KBM-7 (cell line): ENCODE measurements at regions not wholly inside any gene's neighbourhood (a gene's known extent, or its start where the extent isn't known, plus 50 kb on each side); places are given as distances from the start of the nearest gene placed in this dataset.
A peak's percentile ranks its signal among the peaks of the same experiment; 100 is the strongest.

Experiments
- DNase-seq: peaks from one replicate; pipeline ENCODE4 v3.0.0-alpha.2; 2015
- in situ Hi-C: fragments of 300-500 bp; cut with MboI; formaldehyde crosslinking; loops from 2 replicates; pipeline ENCODE4 v1.14.3; 2020; ENCODE audit warnings: low sequenced_read_pairs, low pct_unique_long_range_greater_than_20kb, mixed read lengths

GRCh38 chrX:110427076-110427475 lies 68.4 kb downstream of the RTL9 start:
- in situ Hi-C loops, result no loop called here

GRCh38 chrX:110428144-110428543 lies 69.5 kb downstream of the RTL9 start:
- no peak for DNase-seq
- in situ Hi-C loops, result no loop called here

More at GRCh38 chrX:110427076-110427475, 68.4 kb downstream of the RTL9 start:
- no peak for DNase-seq

- in situ Hi-C loops, result no loop called here
- DNase-seq, result no peak
Observed at GRCh38 chrX:110430293-110431076, 71.8 kb downstream of the RTL9 start.

- in situ Hi-C loops, result no loop called here
- DNase-seq, result no peak
Observed at GRCh38 chrX:110432091-110432905, 73.7 kb downstream of the RTL9 start.

GRCh38 chrX:110432906-110433215 lies 74.2 kb downstream of the RTL9 start:
- in situ Hi-C loops, result no loop called here
- DNase-seq, result no peak

- in situ Hi-C loops, result no loop called here
- DNase-seq, result no peak
Observed at GRCh38 chrX:110435196-110435595, 76.5 kb downstream of the RTL9 start.

- in situ Hi-C loops, result no loop called here
- DNase-seq, result no peak
Observed at GRCh38 chrX:110436523-110436922, 77.9 kb downstream of the RTL9 start.

- in situ Hi-C loops, result no loop called here
- no peak for DNase-seq
Observed at GRCh38 chrX:110437686-110438085, 79.0 kb downstream of the RTL9 start.

- in situ Hi-C loops, result no loop called here
- no peak for DNase-seq
Observed at GRCh38 chrX:110440016-110440805, 81.6 kb downstream of the RTL9 start.

- DNase-seq, result peak; percentile 58
- in situ Hi-C loops, result no loop called here
Observed at GRCh38 chrX:110442635-110443034, 84.0 kb downstream of the RTL9 start.

- DNase-seq, result no peak
- in situ Hi-C loops, result no loop called here
Observed at GRCh38 chrX:110444996-110445395, 86.3 kb downstream of the RTL9 start.

- in situ Hi-C loops, result no loop called here
- DNase-seq, result no peak
Observed at GRCh38 chrX:110448459-110448858, 89.8 kb downstream of the RTL9 start.

- in situ Hi-C loops, result no loop called here
- DNase-seq, result no peak
Observed at GRCh38 chrX:110449312-110449711, 90.7 kb downstream of the RTL9 start.

- peak; percentile 80 for DNase-seq
- in situ Hi-C loops, result loop anchor here (10.0 to 25.0 kb wide), 2 partner anchors 212 to 405 kb away; no protein-coding TSS in a partner anchor
Observed at GRCh38 chrX:110450050-110450449, 91.4 kb downstream of the RTL9 start.

- no peak for DNase-seq
- in situ Hi-C loops, result loop anchor here (10.0 to 25.0 kb wide), 2 partner anchors 208 to 400 kb away; no protein-coding TSS in a partner anchor
Observed at GRCh38 chrX:110454336-110454735, 95.7 kb downstream of the RTL9 start.

GRCh38 chrX:110462957-110463356 lies 104.3 kb downstream of the RTL9 start:
- DNase-seq, result peak; percentile 14
- in situ Hi-C loops, result loop anchor here (25.0 kb wide), 1 partner anchor 199 kb away; no protein-coding TSS in a partner anchor

- no peak for DNase-seq
- in situ Hi-C loops, result loop anchor here (25.0 kb wide), 1 partner anchor 196 kb away; no protein-coding TSS in a partner anchor
Observed at GRCh38 chrX:110466790-110467189, 108.1 kb downstream of the RTL9 start.

- DNase-seq, result no peak
- in situ Hi-C loops, result loop anchor here (25.0 kb wide), 1 partner anchor 190 kb away; no protein-coding TSS in a partner anchor
Observed at GRCh38 chrX:110472265-110472664, 113.6 kb downstream of the RTL9 start.

- peak; percentile 2 for DNase-seq
- in situ Hi-C loops, result no loop called here
Observed at GRCh38 chrX:110477593-110478228, 119.1 kb downstream of the RTL9 start.
